Myocyte (in vitro differentiated cells): ENCODE measurements at regions not wholly inside any gene's neighbourhood (a gene's known extent, or its start where the extent isn't known, plus 50 kb on each side); places are given as distances from the start of the nearest gene placed in this dataset.

Experiments
- DNase-seq: peaks from one replicate; pipeline ENCODE4 v3.0.0-alpha.2; 2012; ENCODE audit warnings: low read depth

GRCh38 chr4:127126718-127127117 is 506.0 kb upstream of the INTU start:
- DNase-seq: no peak

- DNase-seq: no peak
Measured at GRCh38 chr4:127131527-127131926, 501.2 kb upstream of the INTU start.

GRCh38 chr4:127134490-127134889 is 498.3 kb upstream of the INTU start:
- no peak for DNase-seq

- no peak for DNase-seq
Measured at GRCh38 chr4:127138586-127138985, 494.2 kb upstream of the INTU start.

GRCh38 chr4:127139788-127140286 is 492.9 kb upstream of the INTU start:
- no peak for DNase-seq

GRCh38 chr4:127140306-127140705 is 492.5 kb upstream of the INTU start:
- no peak for DNase-seq

GRCh38 chr4:127141856-127142255 is 490.9 kb upstream of the INTU start:
- peak; percentile 73 for DNase-seq

GRCh38 chr4:127143460-127144195 is 489.1 kb upstream of the INTU start:
- DNase-seq: peak; percentile 73

GRCh38 chr4:127145006-127145540 is 487.7 kb upstream of the INTU start:
- peak; percentile 83 for DNase-seq

GRCh38 chr4:127148165-127148564 is 484.6 kb upstream of the INTU start:
- DNase-seq: no peak

GRCh38 chr4:127149086-127149485 is 483.7 kb upstream of the INTU start:
- DNase-seq: no peak

- DNase-seq: no peak
Measured at GRCh38 chr4:127151941-127152340, 480.8 kb upstream of the INTU start.

- DNase-seq: no peak
Measured at GRCh38 chr4:127155116-127155515, 477.6 kb upstream of the INTU start.

GRCh38 chr4:127155555-127155954 is 477.2 kb upstream of the INTU start:
- DNase-seq: no peak

- DNase-seq: peak; percentile 52
Measured at GRCh38 chr4:127162741-127163140, 470.0 kb upstream of the INTU start.

- DNase-seq: no peak
Measured at GRCh38 chr4:127165971-127166370, 466.8 kb upstream of the INTU start.

GRCh38 chr4:127174201-127174600 is 458.6 kb upstream of the INTU start:
- no peak for DNase-seq

- no peak for DNase-seq
Measured at GRCh38 chr4:127174616-127175015, 458.1 kb upstream of the INTU start.

- no peak for DNase-seq
Measured at GRCh38 chr4:127179256-127180087, 453.3 kb upstream of the INTU start.

GRCh38 chr4:127181001-127181400 is 451.8 kb upstream of the INTU start:
- no peak for DNase-seq

GRCh38 chr4:127182687-127183086 is 450.1 kb upstream of the INTU start:
- DNase-seq: no peak

- peak; percentile 46 for DNase-seq
Measured at GRCh38 chr4:127188847-127189246, 443.9 kb upstream of the INTU start.
